GM23338 (cell line): ENCODE measurements at regions not wholly inside any gene's neighbourhood (a gene's known extent, or its start where the extent isn't known, plus 50 kb on each side); places are given as distances from the start of the nearest gene placed in this dataset.

Source experiments
- ATAC-seq: fragments of 200-7000 bp; cut with Tn5 transposase; 3 replicates; pipeline ENCODE4 v1.9.1; 2020
- DNase-seq: peaks from one replicate; pipeline ENCODE4 v3.0.0-alpha.2; 2015; ENCODE audit warnings: low spot score
- H2AFZ ChIP-seq: fragments of 200-600 bp; sonication (generic); 2 replicates; pipeline ENCODE4 v1.8.0; 2016; ENCODE audit warnings: antibody characterized with exemption, mild to moderate bottlenecking, moderate library complexity
- H3F3A ChIP-seq: fragments of 200-600 bp; sonication (generic); replicated peaks from 2 replicates; pipeline ENCODE4 v1.8.0; 2017; ENCODE audit warnings: antibody characterized with exemption, mixed run types, low read depth
- H3K27ac ChIP-seq: fragments of 200-600 bp; sonication (generic); 2 replicates; pipeline ENCODE4 v1.6.1; 2016; ENCODE audit warnings: low read depth
- H3K27me3 ChIP-seq: fragments of 200-600 bp; sonication (generic); 2 replicates; pipeline ENCODE4 v1.8.0; 2016; ENCODE audit warnings: mild to moderate bottlenecking, mixed run types, moderate library complexity; ENCODE audit not compliant: insufficient read depth
- H3K36me3 ChIP-seq: fragments of 200-600 bp; sonication (generic); 2 replicates; pipeline ENCODE4 v1.8.0; 2016; ENCODE audit warnings: mild to moderate bottlenecking; ENCODE audit not compliant: insufficient read depth
- H3K4me1 ChIP-seq: fragments of 200-600 bp; sonication (generic); 2 replicates; pipeline ENCODE4 v1.8.0; 2016; ENCODE audit warnings: mild to moderate bottlenecking, moderate library complexity; ENCODE audit not compliant: insufficient read depth
- H3K4me2 ChIP-seq: fragments of 200-600 bp; sonication (generic); 2 replicates; pipeline ENCODE4 v1.7.1; 2017; ENCODE audit warnings: mixed run types
- H3K4me3 ChIP-seq: fragments of 200-600 bp; sonication (generic); 2 replicates; pipeline ENCODE4 v1.6.1; 2016; ENCODE audit warnings: mixed run types
- H3K79me2 ChIP-seq: fragments of 200-600 bp; sonication (generic); replicated peaks from 2 replicates; pipeline ENCODE4 v1.8.0; 2017; ENCODE audit warnings: mild to moderate bottlenecking; ENCODE audit not compliant: insufficient read depth
- H3K9me2 ChIP-seq: fragments of 200-600 bp; sonication (generic); 2 replicates; pipeline ENCODE4 v1.8.0; 2017; ENCODE audit not compliant: insufficient read depth
- H4K20me1 ChIP-seq: fragments of 200-600 bp; sonication (generic); replicated peaks from 2 replicates; pipeline ENCODE4 v1.8.0; 2017; ENCODE audit warnings: mild to moderate bottlenecking; ENCODE audit not compliant: insufficient read depth
- H3K27ac Mint-ChIP-seq: 2 replicates; pipeline ENCODE4 v1.8.0; 2020; ENCODE audit warnings: inconsistent platforms, mild to moderate bottlenecking, moderate library complexity, mixed read lengths
- H3K27me3 Mint-ChIP-seq: 3 replicates; pipeline ENCODE4 v1.8.0; 2022; ENCODE audit warnings: low read depth, mild to moderate bottlenecking, moderate library complexity, mixed read lengths, inconsistent platforms; ENCODE audit not compliant: insufficient read depth, poor library complexity
- H3K36me3 Mint-ChIP-seq: 3 replicates; pipeline ENCODE4 v1.8.0; 2021; ENCODE audit warnings: low read depth, mild to moderate bottlenecking, inconsistent platforms, moderate library complexity, mixed read lengths
- H3K4me1 Mint-ChIP-seq: 3 replicates; pipeline ENCODE4 v1.8.0; 2020; ENCODE audit warnings: mild to moderate bottlenecking, inconsistent platforms, mixed read lengths
- H3K4me3 Mint-ChIP-seq: 3 replicates; pipeline ENCODE4 v1.8.0; 2021; ENCODE audit warnings: moderate library complexity, mild to moderate bottlenecking, inconsistent platforms, mixed read lengths
- H3K9me3 Mint-ChIP-seq: 3 replicates; pipeline ENCODE4 v1.8.0; 2020; ENCODE audit warnings: moderate library complexity, mild to moderate bottlenecking, inconsistent platforms, mixed read lengths
- CREB1 ChIP-seq: fragments of 250-450 bp; sonication (Bioruptor Pico); IDR thresholded peaks from 2 replicates; pipeline ENCODE4 v1.5.0; 2020; ENCODE audit warnings: low read depth, mild to moderate bottlenecking, moderate library complexity
- ETS1 ChIP-seq: IDR thresholded peaks from 2 replicates; pipeline ENCODE4 v1.6.1; 2016; ENCODE audit warnings: antibody characterized with exemption
- EZH2 ChIP-seq: fragments of 200-600 bp; sonication (generic); IDR thresholded peaks from one replicate; pipeline ENCODE4 v1.8.0; 2017; ENCODE audit warnings: antibody characterized with exemption, mild to moderate bottlenecking, low read depth; ENCODE audit not compliant: unreplicated experiment
- EZH2phosphoT487 ChIP-seq: fragments of 200-600 bp; sonication (generic); IDR thresholded peaks from one replicate; pipeline ENCODE4 v1.8.1; 2018; ENCODE audit warnings: antibody characterized with exemption; ENCODE audit not compliant: unreplicated experiment
- JUNB ChIP-seq: IDR thresholded peaks from one replicate; pipeline ENCODE4 v1.6.1; 2016; ENCODE audit warnings: antibody characterized with exemption; ENCODE audit not compliant: unreplicated experiment
- POLR2AphosphoS5 ChIP-seq: IDR thresholded peaks from 2 replicates; pipeline ENCODE4 v1.6.1; 2016; ENCODE audit warnings: antibody characterized with exemption, low read depth
- REST ChIP-seq: IDR thresholded peaks from one replicate; pipeline ENCODE4 v1.6.1; 2018; ENCODE audit warnings: antibody characterized with exemption; ENCODE audit not compliant: unreplicated experiment
- ZNF331 ChIP-seq: fragments of 250-450 bp; sonication (Bioruptor Pico); IDR thresholded peaks from 2 replicates; pipeline ENCODE4 v1.5.0; 2020; ENCODE audit warnings: low read depth, mild to moderate bottlenecking, moderate library complexity

- Histone ChIP-seq H3F3A (no peaks in the 10 kb centered on the region), H3K9me2 (no peaks in the 10 kb centered on the region), H3K36me3 (no peaks in the 10 kb centered on the region), H3K4me2 (no peak overlapping the region), H3K4me3 (no peak overlapping the region), H3K27me3 (no peaks in the 10 kb centered on the region), H4K20me1 (no peaks in the 10 kb centered on the region), H3K4me1 (no peaks in the 10 kb centered on the region), H2AFZ (no peak overlapping the region), H3K27ac (no peak overlapping the region), H3K79me2 (no peaks in the 10 kb centered on the region)
- peaks cover 1% of the 10 kb centered on the region for H3K27me3 Mint-ChIP-seq
- DNase-seq (no peak), ATAC-seq (no peak)
- H3K36me3 Mint-ChIP-seq = no peaks in the 10 kb centered on the region
- 0 out of 3 replicates have a peak, but pooled peaks cover 4% of the 10 kb centered on the region for H3K9me3 Mint-ChIP-seq
- TF ChIP-seq EZH2 = no peak
- H3K27ac Mint-ChIP-seq = no peak overlapping the region
- peaks cover 6% of the 10 kb centered on the region; the same call in 2 of the 3 replicates for H3K4me1 Mint-ChIP-seq
- H3K4me3 Mint-ChIP-seq = no peak overlapping the region
Measured at GRCh38 chr10:44023517-44023916, 361.4 kb downstream of the CXCL12 start.

GRCh38 chr10:44022203-44022602 is 362.7 kb downstream of the CXCL12 start:
- Mint-ChIP-seq H3K4me1 (peaks cover 6% of the 10 kb centered on the region; the same call in 2 of the 3 replicates), H3K27ac (no peak overlapping the region), H3K9me3 (0 out of 3 replicates have a peak, but pooled peaks cover 4% of the 10 kb centered on the region), H3K4me3 (no peak overlapping the region), H3K27me3 (peaks cover 1% of the 10 kb centered on the region), H3K36me3 (no peaks in the 10 kb centered on the region)
- Histone ChIP-seq H3K4me3 (no peak overlapping the region), H4K20me1 (no peaks in the 10 kb centered on the region), H3F3A (no peaks in the 10 kb centered on the region), H3K79me2 (no peaks in the 10 kb centered on the region), H3K9me2 (no peaks in the 10 kb centered on the region), H3K27me3 (no peaks in the 10 kb centered on the region), H3K4me1 (no peaks in the 10 kb centered on the region), H2AFZ (no peak overlapping the region), H3K27ac (no peak overlapping the region), H3K36me3 (no peaks in the 10 kb centered on the region), H3K4me2 (no peak overlapping the region)
- no peak for ATAC-seq
- no peak for TF ChIP-seq ETS1
- no peak for TF ChIP-seq ZNF331 (CRISPR knock-in tag)
- no peak for DNase-seq

- no peak for ATAC-seq
Measured at GRCh38 chr10:44020322-44021111, 364.4 kb downstream of the CXCL12 start.

More at GRCh38 chr10:44020322-44021111, 364.4 kb downstream of the CXCL12 start:
- Histone ChIP-seq H2AFZ (no peak overlapping the region), H3F3A (no peaks in the 10 kb centered on the region), H3K4me3 (no peak overlapping the region), H3K36me3 (no peaks in the 10 kb centered on the region), H4K20me1 (no peaks in the 10 kb centered on the region), H3K4me2 (no peak overlapping the region), H3K27ac (no peak overlapping the region), H3K79me2 (no peaks in the 10 kb centered on the region), H3K9me2 (no peaks in the 10 kb centered on the region), H3K4me1 (no peaks in the 10 kb centered on the region), H3K27me3 (no peaks in the 10 kb centered on the region)
- Mint-ChIP-seq H3K36me3 (no peaks in the 10 kb centered on the region), H3K9me3 (peaks cover 4% of the 10 kb centered on the region; the same call in 1 of the 3 replicates), H3K4me1 (peaks cover under 1% of the 10 kb centered on the region; the same call in 1 of the 3 replicates), H3K27me3 (peaks cover 1% of the 10 kb centered on the region), H3K4me3 (no peak overlapping the region), H3K27ac (no peak overlapping the region)
- TF ChIP-seq REST = no peak
- TF ChIP-seq JUNB = no peak
- TF ChIP-seq EZH2phosphoT487 = no peak
- no peak for TF ChIP-seq POLR2AphosphoS5
- no peak for TF ChIP-seq CREB1 (CRISPR knock-in tag)
- DNase-seq = no peak
